NCI-H526 (cell line): ENCODE measurements at regions not wholly inside any gene's neighbourhood (a gene's known extent, or its start where the extent isn't known, plus 50 kb on each side); places are given as distances from the start of the nearest gene placed in this dataset.
A peak's percentile ranks its signal among the peaks of the same experiment; 100 is the strongest.
"Not testable (repeated sequence)": the region's sequence is repeated elsewhere in the genome, so short reads cannot be mapped to it uniquely, and the experiment has no call there.

ENCODE experiments used
- DNase-seq, 2 experiments: peaks; one replicate each; lab custom pipeline; 2025; lab: John Stamatoyannopoulos, UW

DNA sequence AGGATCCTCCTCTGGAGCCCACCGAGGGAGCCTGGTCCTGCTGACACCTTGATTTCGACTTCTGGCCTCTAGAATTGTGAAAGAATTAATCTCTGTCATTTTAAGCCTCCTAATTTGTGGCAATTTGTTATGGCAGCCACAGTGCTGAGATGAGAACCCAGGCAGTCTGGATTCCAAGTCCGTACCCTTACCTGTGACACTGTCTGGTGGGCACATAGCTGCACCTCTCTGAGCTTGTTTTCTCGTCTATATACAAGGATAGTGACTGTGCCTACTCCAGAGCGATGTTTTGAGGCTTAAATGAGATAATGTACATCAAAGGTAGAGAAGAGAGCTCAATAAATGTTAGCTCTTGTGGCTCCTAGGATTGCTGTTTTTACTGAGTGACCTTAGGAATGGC is 128.4 kb upstream of the MPHOSPH6 start:
- no peak for DNase-seq

DNA sequence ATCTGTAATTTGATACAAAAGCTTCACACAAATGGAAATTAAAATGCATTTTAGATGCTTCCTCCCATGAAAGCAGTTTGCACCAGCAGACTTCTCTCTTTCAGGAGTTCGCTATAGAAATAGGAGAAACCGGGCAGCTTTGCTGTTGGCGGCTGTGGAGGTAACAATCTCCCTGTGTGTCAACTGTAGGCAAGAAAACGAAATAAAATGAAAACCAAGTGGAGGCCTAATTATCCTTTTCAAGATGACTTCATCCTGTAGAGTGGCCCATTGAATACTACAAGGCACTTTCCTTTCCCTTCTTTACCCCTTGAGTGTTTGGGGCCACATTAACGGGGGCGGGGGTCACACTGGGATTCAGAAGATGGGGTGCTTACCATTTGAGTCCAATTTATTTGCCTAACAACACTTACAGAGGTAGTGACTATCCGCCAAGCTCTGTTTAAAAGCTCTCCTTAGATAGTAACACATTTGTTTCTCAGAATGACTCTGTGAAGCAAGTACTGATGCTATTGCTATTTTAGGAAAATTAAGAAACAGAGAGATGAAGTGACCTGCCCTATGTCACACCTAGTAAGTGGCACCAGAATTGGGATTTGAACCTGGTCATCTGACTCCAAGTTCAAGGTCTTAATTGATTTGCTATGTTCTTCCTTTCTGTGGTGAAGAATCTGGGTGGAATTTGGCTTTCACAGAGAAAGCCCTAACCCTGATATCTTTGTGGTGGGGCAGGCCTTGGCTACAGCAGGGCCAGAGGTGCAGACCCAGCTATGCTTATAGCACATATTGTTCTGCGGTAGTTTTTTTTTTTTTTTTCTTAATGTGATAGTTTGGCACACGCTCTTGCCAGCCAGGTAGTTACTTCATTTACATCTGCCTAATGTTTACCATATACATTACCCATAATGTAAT is 125.5 kb upstream of the MPHOSPH6 start:
- DNase-seq: no peak

DNA sequence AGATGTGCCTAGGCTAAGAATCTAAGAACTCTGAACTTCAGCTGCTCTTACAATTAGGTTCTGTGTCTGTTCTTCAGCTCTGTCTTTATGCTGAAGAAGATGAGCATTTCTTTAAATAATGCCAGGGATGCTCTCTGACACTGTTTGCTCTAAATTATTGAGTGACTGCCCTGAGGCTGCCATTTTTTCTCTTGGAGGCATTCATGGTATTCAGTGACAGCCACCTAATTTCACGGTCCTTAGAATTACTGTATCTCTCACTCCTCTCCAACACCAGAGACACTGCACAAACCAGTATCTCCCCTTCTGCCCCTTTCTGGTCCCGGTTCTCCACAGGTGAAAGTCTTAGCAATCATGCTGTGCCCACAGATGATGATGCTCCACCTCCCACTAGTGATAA is 123.6 kb upstream of the MPHOSPH6 start:
- no peak for DNase-seq

DNA sequence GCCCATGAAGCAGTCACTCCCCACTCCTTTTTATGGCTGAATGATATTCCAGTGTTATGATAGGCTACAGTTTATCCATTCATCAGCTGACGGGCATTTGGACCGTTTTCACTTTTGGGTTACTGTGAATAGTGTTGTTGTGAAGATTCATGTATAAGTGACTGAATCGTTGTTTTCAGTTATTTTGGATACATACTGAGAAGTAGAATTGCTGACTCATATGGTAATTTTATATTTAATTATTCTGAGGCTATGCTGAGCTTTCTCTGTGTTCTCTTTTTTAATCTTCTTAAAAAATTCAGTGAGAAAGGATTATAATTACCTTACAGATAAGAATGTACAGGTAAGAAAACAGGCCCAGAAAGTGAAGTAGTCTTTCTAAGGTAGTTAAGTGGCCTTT is 117.9 kb upstream of the MPHOSPH6 start:
- DNase-seq: no peak

DNA sequence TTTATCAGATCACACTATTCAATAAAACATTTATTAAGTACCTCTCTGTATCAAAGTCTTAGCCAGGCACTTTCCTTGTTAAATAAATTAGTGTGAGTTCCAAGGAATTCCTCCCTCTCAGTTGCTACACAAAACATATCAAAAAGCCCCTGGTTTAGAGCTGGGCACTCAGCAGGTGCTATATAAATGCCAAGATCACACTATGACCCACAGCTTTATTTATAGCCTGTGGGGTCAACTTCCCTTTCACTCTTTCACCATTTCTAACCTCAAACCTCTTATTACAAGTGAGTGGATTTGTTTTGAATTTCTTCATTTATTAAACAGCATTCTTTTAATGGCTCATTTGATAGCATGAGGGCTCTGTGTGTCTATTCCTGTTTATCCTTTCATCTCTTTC is 112.6 kb upstream of the MPHOSPH6 start:
- DNase-seq: no peak

DNA sequence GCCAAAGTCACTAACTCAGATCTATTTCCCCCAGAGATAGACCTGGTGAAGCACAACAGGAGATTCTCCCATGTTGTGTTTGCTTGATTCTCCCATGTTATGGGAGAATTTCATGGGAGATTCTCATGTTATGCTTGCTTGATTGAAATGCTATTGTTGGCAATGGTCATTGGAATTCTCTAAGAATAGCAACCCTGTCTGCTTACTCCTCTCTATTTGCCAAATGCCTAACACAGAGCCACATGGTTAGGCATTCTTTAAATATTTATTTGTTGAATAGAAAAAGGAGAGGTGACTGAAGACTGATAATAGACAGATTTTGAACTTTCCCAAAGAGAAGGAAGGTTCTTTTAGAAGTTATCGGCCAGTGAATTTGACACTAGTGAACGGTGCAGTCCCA is 111.5 kb upstream of the MPHOSPH6 start:
- no peak for DNase-seq

DNA sequence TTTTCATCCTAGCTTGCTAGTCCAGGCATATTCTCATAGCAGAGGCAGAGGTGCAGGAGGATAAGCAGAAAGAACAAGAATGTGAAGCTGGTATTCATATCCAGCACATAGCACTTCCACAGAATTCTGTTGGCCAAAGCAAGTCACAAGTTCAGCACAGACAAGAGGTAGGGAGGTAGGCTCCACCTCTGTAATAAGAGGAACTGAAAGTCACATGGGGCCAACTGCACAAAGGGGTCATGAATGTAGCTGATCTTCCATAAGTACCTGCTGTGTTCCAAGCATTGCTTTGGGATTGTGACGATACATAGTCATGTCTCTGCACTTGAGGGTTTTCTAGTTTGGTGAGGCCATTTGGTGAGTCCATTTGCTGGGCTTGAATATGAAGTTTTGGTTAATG is 110.8 kb upstream of the MPHOSPH6 start:
- no peak for DNase-seq

DNA sequence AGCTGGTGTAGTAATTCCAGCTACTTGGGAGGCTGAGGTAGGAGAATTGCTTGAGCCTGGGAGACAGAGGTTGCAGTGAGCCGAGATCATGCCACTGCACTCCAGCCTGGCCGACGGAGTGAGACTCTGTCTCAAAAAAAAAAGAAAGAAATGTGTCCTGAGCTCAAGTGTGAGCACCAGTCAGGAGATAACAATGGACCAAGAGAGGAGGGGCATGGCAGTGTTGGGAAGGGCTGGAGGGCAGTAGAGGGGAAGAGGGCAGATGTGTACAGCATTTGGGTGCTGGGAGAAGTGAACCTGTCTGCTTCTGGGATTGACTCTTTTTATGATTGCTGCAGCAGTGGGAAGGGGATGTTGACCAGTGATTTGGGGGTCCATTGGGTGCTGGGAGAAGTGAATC is 105.3 kb upstream of the MPHOSPH6 start:
- DNase-seq: not testable (repeated sequence)

DNA sequence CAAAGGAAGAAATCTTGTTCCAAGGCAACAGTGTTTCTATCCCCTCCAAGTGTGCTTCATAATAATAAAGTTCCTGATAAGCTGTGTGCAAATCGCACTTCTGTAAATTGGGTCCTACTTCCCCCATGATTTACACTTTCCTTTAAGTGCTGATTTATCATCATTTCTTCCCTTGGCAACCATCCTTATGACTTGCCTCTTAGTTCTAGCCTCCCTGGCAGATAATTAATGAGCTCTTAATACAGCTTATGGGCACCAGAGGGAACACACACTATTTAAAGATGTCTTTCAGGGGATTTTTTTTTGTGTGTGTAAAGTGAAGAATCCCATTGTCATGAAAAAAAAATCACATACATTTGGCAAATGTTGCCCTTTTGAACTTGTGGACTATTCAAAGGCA is 101.6 kb upstream of the MPHOSPH6 start:
- no peak for DNase-seq

DNA sequence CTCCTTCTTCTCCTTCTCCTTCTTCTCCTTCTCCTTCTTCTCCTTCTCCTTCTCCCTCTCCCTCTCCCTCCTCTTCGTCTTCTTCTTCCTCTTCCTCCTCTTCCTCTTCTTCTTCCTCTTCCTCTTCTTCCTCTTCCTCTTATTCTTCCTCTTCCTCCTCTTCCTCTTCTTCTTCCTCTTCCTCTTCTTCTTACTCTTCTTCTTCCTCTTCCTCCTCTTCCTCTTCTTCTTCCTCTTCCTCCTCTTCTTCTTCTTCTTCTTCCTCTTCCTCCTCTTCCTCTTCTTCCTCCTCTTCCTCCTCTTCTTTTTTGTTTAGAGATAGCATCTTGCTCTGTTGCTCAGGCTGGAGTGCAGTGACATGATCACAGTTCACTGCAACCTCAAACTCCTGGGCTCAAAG is 97.7 kb upstream of the MPHOSPH6 start:
- not testable (repeated sequence) for DNase-seq

DNA sequence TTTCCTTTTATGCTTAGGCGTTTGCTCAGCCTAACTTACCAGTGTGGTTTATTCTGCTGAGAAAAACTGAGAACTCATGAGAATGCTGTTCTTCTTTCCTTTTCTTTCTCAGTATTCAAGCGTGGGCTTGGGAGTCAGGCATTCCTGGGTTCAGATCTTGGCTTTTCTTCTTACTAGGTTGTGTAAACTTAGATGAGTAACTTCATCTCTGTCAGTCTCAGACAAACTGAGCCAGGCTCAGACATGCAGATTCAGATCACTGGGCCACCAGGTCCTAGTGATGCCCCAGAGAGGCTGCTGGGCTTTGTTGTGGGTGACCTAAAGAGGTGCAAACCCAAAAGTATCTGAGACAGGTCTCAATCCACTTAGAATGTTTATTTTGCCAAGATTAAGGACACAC is 95.8 kb upstream of the MPHOSPH6 start:
- DNase-seq: no peak

DNA sequence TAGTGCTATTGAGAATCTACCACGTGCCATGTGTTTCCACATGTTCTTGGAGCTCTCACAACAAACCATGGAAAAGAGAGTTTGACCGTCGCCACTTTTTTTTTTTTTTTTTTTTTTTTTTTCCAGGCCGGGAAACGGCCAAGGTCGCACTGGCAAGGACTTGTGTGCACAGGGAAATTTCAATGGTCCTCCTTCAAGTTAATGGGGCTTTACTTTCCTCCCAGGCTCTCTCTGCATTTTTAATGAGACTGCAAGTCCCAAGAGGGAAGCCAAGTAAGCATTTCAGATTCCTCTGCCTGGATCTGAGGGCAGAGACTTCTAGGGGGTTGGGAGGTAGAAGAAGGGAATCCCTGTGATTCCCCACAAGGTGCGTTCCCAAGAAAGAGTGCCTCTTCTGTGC is 94.7 kb upstream of the MPHOSPH6 start:
- peak; percentile 66 to 67 for DNase-seq

DNA sequence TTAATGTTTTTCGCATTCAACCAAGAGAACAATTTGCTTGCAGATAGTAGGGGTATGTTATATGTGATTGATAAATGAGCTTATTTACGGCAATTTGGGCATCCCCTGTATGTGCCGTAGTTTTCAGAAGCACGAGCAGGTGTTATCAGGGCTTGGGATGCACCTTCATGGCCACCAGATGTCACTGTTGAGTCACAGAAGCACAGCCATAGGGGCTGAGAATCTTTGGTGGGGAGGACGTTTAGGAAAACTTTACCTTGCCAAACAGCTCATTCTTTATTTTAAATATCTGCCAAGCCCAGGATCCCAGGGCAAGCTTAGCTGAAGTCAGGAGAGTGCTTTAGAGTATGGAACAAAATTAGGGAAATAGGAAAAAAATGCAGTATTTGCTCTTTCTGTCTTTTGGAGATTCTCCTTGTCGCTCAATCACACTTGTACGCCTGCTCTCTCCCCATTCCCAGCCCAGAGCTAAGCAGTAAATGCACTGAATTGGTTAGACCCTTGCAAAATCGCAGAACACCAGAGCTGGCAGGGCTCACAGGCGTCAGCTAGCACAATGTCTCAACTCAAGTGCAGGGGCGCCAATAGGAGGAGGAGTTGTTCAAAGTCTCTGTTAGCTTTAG is 93.6 kb upstream of the MPHOSPH6 start:
- DNase-seq: peak; percentile 4 to 57

DNA sequence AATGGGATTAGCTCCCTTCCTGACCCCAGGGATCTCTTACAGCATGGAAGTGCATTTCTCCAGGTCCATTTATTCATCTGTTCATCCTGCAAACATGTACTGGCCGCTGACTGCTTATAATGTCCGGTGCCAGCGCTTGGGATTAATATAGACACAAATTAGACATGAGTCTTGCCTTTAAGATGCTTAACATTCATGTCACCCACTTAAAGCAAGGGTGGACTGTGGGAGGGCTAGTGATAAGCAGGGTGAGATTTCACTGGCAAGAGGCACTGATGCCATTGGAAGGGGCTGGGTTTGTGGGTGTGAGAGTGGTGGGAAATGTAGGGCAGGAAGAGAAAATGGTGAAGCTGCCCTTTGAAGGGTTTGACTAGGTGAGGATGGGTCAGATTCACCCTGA is 92.2 kb upstream of the MPHOSPH6 start:
- no peak for DNase-seq

DNA sequence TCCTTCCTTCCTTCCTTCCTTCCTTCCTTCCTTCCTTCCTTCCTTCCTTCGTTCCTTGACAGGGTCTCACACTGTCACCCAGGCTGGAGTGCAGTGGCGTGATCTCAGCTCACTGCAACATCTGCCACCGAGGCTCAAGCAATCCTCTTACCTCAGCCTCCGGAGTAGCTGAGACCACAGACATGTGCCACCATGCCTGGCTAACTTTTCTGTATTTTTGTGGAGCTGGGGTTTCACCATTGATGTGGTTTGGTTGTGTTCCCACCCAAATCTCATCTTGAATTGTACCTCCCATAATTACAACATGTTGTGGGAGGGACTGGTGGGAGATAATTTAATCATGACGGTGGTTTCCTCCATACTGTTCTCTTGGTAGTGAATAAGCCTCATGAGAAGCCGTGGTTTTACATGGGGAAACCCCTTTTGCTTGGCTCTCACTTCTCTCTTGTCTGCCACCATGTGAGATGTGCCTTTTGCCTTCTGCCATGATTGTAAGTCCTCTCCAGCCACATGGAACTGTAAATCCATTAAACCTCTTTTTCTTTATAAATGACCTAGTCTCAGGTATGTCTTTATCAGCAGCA is 90.3 kb upstream of the MPHOSPH6 start:
- DNase-seq: no peak

DNA sequence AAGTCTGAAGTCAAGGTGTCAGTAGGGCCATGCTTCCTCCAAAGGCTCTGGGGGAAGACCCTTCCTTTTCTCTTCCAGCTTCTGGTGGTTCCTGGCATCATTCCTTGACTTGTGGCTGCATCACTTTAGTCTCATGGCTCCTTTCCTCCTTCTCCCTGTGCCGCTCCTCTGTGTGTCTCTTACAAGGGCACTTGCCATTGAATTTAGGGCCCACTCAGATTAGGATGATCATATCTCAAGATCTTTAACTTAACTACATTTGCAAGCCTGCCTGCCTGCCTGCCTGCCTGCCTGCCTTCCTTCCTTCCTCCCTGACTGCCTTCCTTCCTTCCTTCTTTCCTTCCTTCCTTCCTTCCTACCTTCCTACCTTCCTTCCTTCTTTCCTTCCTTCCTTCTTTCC is 89.7 kb upstream of the MPHOSPH6 start:
- DNase-seq: no peak

DNA sequence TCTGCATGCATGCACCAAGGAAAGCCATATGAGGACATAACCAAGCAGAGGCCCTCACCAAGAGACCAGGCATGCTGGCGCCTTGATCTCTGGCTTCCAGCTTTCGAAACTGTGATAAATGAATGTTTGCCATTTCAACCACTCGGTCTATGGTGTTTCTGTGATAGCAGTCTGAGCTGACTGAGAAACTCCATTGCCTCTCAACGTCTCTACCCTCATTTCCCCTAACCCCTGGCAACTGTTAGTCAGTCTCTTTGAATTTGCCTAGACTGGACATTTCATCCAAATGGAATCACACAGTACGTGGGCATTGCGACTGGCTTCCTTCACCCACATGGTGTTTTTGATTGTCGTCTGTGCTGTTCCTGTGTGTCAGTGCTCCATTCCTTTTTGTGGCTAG is 88.0 kb upstream of the MPHOSPH6 start:
- DNase-seq: no peak

DNA sequence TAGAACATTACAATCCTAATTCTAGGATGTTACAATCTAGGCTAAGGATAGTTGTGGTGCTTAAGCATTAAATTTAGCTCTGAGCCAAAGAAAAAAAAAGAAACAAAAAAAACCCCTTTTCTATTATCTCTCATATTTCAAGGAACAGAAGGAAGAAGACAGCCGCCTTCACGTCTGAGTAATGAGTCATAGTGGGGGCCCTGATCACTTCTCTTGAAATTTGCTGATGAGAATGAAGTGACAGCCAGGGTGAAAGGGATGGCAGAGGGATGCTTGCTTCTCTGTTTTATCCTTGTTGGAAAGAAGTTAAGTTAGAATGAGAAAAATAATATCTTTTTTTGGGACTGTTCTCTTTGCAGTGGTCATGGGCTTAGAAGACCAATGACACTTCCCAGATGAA is 82.6 kb upstream of the MPHOSPH6 start:
- DNase-seq: no peak

DNA sequence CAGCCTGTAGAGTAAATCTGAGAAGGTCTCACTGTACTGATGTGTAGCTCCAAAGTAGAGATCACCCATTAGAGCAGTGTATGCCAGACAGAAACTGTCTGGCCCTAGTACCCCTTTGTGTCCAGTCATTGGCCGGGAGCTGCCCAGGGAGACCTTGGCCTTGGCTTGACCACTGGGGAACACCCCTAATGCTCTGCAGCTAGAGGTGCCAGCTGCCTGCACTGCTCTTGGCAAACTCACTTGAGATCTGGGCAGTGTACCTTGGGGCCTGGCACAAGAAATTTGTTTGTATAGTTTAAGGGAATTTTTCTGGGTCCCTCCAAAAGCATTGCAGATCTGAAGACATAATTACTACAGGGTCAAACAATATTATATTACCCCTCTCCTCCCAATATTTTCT is 78.7 kb upstream of the MPHOSPH6 start:
- no peak for DNase-seq

DNA sequence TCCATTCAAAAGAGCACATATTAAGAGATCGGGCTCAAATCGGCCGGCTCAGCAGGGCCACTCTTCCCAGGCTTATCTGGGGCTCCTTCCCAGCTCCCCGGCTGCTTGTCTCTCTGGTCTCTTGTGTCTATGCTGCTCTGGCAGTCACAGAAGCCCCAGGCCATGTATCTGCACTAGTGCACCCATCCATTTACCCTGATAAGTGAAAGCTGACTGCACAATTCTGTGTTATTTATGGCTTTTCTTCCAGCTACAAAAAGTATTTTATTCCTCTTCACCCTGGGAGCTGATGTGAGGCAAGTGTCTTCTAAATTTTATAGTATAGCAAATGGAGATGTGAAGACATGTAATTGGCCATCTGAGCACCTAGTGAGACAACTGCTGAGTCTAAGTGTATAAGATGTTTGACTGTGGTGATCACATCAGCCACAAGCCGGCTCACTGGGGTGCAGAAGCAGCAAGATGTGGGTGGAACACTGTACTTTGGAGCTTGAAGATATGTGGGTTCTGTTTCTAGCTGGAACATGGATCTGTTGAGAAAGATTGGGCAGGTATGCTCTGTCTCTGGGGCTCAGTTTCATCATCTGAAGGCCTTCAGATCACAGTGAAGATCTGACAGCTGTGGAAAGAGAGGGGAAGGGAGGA is 78.1 kb upstream of the MPHOSPH6 start:
- DNase-seq: no peak

DNA sequence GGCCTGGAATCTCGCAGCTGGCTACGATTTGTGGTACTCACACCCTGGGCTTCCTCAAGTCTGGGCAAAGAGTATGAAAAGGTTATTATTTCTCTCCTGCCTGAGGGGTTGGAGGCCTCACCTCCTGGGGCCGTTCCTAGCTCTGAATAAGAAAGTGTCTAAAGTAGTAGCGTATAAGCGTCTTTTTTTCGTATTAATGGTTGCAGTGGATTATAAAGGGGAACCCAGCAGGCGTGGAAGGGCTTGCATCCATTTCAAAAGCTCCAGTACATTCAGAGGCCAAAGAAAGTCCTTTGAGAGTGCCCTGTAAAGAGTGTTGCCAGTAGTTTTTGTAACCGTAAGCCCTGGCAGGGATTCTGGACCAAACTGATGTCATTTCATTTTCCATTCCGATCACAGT is 72.2 kb upstream of the MPHOSPH6 start:
- DNase-seq: no peak

DNA sequence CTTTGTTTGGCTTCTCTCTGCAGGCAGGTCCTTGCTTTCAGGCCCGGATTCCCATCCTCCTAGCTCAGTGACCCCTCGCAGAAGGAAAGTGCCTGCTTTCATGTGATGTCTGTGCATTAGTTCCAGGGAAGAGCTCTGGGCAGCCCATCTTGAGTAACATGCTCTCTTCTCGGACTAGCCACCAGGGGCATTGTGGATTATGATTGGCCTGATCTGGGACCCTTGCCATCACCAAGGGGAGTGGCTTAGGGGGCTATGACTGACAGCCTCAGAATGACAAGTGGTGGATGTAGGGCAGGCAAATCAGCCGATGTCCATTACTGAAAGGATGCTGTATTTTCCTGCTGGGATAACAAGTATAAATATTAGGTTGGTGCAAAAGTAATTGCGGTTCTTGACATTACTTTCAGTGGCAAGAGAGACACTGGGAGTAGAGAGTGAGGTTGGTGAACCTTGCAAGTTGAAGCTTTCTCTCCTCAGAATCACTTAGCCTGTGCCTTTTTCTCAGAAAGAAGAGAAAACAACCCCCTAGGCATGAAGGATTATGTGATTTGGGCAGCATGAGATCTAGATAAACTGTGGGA is 71.5 kb upstream of the MPHOSPH6 start:
- DNase-seq: no peak
